OCI-LY3 (cell line): ENCODE measurements at regions not wholly inside any gene's neighbourhood (a gene's known extent, or its start where the extent isn't known, plus 50 kb on each side); places are given as distances from the start of the nearest gene placed in this dataset.

ENCODE experiments used
- H2AFZ ChIP-seq: fragments of 200-600, 300-600 bp; shearing (Covaris generic); 2 replicates; pipeline ENCODE4 v1.6.0; 2014; ENCODE audit warnings: antibody characterized with exemption, low read depth, low read length
- H3K27ac ChIP-seq: fragments of 200-600, 300-600 bp; sonication (generic); 2 replicates; pipeline ENCODE4 v1.5.1; 2014; ENCODE audit warnings: mild to moderate bottlenecking, low read length, moderate library complexity, mixed read lengths
- H3K27me3 ChIP-seq: fragments of 200-600, 300-600 bp; sonication (generic); 2 replicates; pipeline ENCODE4 v1.6.1; 2014; ENCODE audit warnings: low read depth, low read length, mixed read lengths
- H3K36me3 ChIP-seq: fragments of 200-600, 300-600 bp; sonication (generic); replicated peaks from 2 replicates; pipeline ENCODE3; 2014; ENCODE audit warnings: low read depth, low read length, mixed read lengths
- H3K4me1 ChIP-seq: fragments of 300-600, 200-600 bp; sonication (generic); 2 replicates; pipeline ENCODE4 v1.6.1; 2014; ENCODE audit warnings: low read length, mixed read lengths
- H3K4me2 ChIP-seq: fragments of 200-600, 300-600 bp; sonication (generic); 2 replicates; pipeline ENCODE4 v1.6.1; 2014; ENCODE audit warnings: low read length, mixed read lengths
- H3K4me3 ChIP-seq: fragments of 300-600, 200-600 bp; sonication (generic); 2 replicates; pipeline ENCODE4 v1.5.1; 2014; ENCODE audit warnings: antibody characterized with exemption, mild to moderate bottlenecking, low read length, moderate library complexity
- H3K79me2 ChIP-seq: fragments of 300-600, 200-600 bp; shearing (Covaris generic); 2 replicates; pipeline ENCODE4 v1.6.1; 2014; ENCODE audit warnings: mild to moderate bottlenecking, low read length, mixed read lengths
- H3K9ac ChIP-seq: fragments of 300-600, 200-600 bp; shearing (Covaris generic); 2 replicates; pipeline ENCODE4 v1.6.0; 2014; ENCODE audit warnings: mild to moderate bottlenecking, low read length, moderate library complexity
- H3K9me3 ChIP-seq: fragments of 200-600, 300-600 bp; shearing (Covaris generic); 2 replicates; pipeline ENCODE4 v1.6.1; 2014; ENCODE audit warnings: low read length, mixed read lengths; ENCODE audit not compliant: insufficient read depth
- H4K20me1 ChIP-seq: fragments of 200-600, 300-600 bp; sonication (generic); 2 replicates; pipeline ENCODE4 v1.6.1; 2016; ENCODE audit warnings: low read length, mixed read lengths; ENCODE audit not compliant: insufficient read depth
- CTCF ChIP-seq: fragments of 200-600, 300-600 bp; sonication (generic); IDR thresholded peaks from 2 replicates; pipeline ENCODE4 v1.5.1; 2014; ENCODE audit warnings: antibody characterized with exemption, low read length, low read depth
- EZH2phosphoT487 ChIP-seq: fragments of 200-600 bp; shearing (Covaris generic); IDR thresholded peaks from 2 replicates; pipeline ENCODE4 v1.6.1; 2018; ENCODE audit warnings: antibody characterized with exemption, mixed run types, low read depth

DNA sequence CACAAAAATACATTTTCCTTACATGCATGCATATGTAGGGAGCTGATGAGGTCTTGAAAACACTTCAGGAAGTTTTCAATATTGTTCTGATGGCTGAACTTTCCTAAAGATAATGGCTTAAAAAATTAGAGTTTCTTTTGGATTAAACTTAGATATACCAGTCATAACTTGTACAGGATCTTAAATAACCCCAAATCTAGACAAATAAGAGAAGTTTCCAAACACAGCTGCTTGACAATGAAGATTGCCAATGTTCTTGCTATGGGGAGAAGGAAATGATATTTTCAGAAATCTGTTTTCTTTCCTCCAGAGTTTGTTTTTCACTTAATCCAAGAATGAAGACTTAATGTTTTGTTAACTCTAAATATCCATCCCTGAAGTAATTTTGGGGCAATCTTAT is 54.6 kb upstream of the SPTBN1 start:
- H3K9ac ChIP-seq = no peak overlapping the region
- no peak overlapping the region for H3K27ac ChIP-seq

GRCh38 chr2:54402350-54402749 is 53.8 kb upstream of the SPTBN1 start:
- no peak for TF ChIP-seq EZH2phosphoT487
- no peak for TF ChIP-seq CTCF
- Histone ChIP-seq H3K9ac (no peak overlapping the region), H3K36me3 (no peaks in the 10 kb centered on the region), H3K79me2 (no peaks in the 10 kb centered on the region), H3K27ac (no peak overlapping the region), H3K4me2 (no peak overlapping the region), H3K4me1 (peaks cover 5% of the 10 kb centered on the region), H3K27me3 (peaks cover 4% of the 10 kb centered on the region; the same call in 1 of the 2 replicates), H3K4me3 (no peak overlapping the region), H4K20me1 (no peaks in the 10 kb centered on the region), H2AFZ (no peak overlapping the region), H3K9me3 (no peaks in the 10 kb centered on the region)

More for the DNA sequence above, 54.6 kb upstream of the SPTBN1 start:
- Histone ChIP-seq H3K79me2 (no peaks in the 10 kb centered on the region), H3K4me1 (peaks cover 5% of the 10 kb centered on the region), H2AFZ (no peak overlapping the region), H3K9me3 (no peaks in the 10 kb centered on the region), H4K20me1 (no peaks in the 10 kb centered on the region), H3K36me3 (no peaks in the 10 kb centered on the region), H3K4me3 (no peak overlapping the region), H3K27me3 (peaks cover 4% of the 10 kb centered on the region; the same call in 1 of the 2 replicates), H3K4me2 (no peak overlapping the region)
- TF ChIP-seq CTCF = no peak
- TF ChIP-seq EZH2phosphoT487 = no peak

- peaks cover 10% of the 10 kb centered on the region; the same call in 1 of the 2 replicates for H3K27me3 ChIP-seq
- H3K79me2 ChIP-seq = no peaks in the 10 kb centered on the region
- H4K20me1 ChIP-seq = no peaks in the 10 kb centered on the region
- no peaks in the 10 kb centered on the region for H3K9me3 ChIP-seq
- no peak for TF ChIP-seq EZH2phosphoT487
- TF ChIP-seq CTCF = no peak
- no peak overlapping the region for H3K4me3 ChIP-seq
- H3K27ac ChIP-seq = no peak overlapping the region
- no peak overlapping the region for H3K9ac ChIP-seq
- H3K4me1 ChIP-seq = peaks cover 5% of the 10 kb centered on the region
- no peak overlapping the region for H2AFZ ChIP-seq
- H3K36me3 ChIP-seq = no peaks in the 10 kb centered on the region
- no peak overlapping the region for H3K4me2 ChIP-seq
Observed at GRCh38 chr2:54403512-54404238, 52.5 kb upstream of the SPTBN1 start.

- Histone ChIP-seq H3K9ac (no peak overlapping the region), H3K4me2 (no peak overlapping the region), H4K20me1 (no peaks in the 10 kb centered on the region), H3K27me3 (peaks cover 10% of the 10 kb centered on the region; the same call in 1 of the 2 replicates), H3K9me3 (no peaks in the 10 kb centered on the region), H3K36me3 (no peaks in the 10 kb centered on the region), H3K4me1 (peaks cover 5% of the 10 kb centered on the region), H2AFZ (no peak overlapping the region), H3K4me3 (no peak overlapping the region), H3K27ac (no peak overlapping the region), H3K79me2 (no peaks in the 10 kb centered on the region)
- TF ChIP-seq CTCF (no peak), EZH2phosphoT487 (no peak)
Observed at GRCh38 chr2:54404270-54404669, 51.9 kb upstream of the SPTBN1 start.
